ENCODE measurements at regions not wholly inside any gene's neighbourhood (a gene's known extent, or its start where the extent isn't known, plus 50 kb on each side); places are given as distances from the start of the nearest gene placed in this dataset.

- no peak for TF ChIP-seq CTCF (IDR thresholded peaks at IDR 0.05; ENCODE audit: insufficient read depth, low read length, poor library complexity, severe bottlenecking)
- no peak for TF ChIP-seq EZH2phosphoT487 (conservative IDR thresholded peaks at IDR 0.05; ENCODE audit: low read length)
Measured at GRCh38 chr9:82385633-82386032, 397.1 kb downstream of the SPATA31D1 start.
